HPDE6-E6E7 (cell line): ENCODE measurements at regions not wholly inside any gene's neighbourhood (a gene's known extent, or its start where the extent isn't known, plus 50 kb on each side); places are given as distances from the start of the nearest gene placed in this dataset.
"Not testable (repeated sequence)": the region's sequence is repeated elsewhere in the genome, so short reads cannot be mapped to it uniquely, and the experiment has no call there.

ENCODE experiments used
- DNase-seq: peaks from one replicate; pipeline ENCODE4 v3.0.0; 2011; ENCODE audit warnings: missing footprints; ENCODE audit errors: extremely low spot score

DNA sequence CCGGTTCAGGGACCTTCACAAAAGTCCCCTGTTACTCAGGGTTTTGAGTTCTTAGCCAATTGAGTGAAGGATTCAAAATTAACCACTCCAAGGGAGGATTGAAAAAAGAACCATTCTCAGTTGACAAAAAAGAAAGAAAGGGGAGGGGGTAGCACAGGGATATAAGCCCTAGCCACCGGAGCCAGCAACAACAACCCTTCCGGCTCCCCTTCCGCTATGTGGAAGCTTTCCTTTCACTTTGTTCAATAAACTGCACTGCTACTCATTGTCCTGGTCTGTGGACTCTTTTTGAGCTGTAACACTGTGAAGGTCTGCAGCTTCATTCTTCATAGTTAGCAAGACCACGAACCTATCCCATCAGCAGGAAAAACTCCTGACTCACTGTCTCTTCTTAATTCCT is 1488.1 kb upstream of the PRR20A start:
- DNase-seq, result no peak

DNA sequence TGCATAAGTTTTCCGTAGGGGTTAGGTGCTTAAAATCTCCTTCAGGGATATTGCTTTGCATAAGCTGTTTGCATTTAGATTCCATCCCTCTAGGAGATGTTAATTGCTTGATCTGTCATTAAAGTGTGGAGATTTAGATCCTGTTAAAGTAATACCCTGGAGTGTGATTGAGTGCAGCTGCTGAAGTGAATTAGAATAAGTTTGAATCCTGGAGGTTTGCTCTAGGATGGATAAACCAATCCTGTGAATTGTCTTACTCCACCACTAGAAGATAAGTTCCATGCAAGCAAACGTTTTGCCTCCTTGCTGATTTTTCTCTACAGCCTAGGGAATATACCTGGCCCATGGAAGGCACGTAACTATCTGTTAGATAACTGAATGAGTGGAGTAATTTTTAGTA is 1487.2 kb upstream of the PRR20A start:
- no peak for DNase-seq

- DNase-seq, result no peak
These were observed 1486.5 kb upstream of the PRR20A start for GRCh38 chr13:55654243-55654642.

DNA sequence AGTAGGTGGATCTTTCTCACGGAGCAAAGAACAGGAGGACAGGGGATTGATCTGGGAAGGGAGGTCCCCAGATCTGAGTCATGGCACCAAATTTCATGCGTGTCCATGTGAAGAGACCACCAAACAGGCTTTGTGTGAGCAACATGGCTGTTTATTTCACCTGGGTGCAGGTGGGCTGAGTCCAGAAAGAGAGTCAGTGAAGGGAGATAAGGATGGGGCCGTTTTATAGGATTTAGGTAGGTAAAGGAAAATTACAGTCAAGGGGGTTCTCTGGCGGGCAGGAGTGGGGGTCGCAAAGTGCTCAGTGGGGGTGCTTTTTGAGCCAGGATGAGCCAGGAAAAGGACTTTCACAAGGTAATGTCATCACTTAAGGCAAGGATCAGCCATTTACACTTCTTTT is 1480.5 kb upstream of the PRR20A start:
- DNase-seq, result not testable (repeated sequence)

- DNase-seq, result no peak
These were observed 1479.9 kb upstream of the PRR20A start for GRCh38 chr13:55660851-55661250.

DNA sequence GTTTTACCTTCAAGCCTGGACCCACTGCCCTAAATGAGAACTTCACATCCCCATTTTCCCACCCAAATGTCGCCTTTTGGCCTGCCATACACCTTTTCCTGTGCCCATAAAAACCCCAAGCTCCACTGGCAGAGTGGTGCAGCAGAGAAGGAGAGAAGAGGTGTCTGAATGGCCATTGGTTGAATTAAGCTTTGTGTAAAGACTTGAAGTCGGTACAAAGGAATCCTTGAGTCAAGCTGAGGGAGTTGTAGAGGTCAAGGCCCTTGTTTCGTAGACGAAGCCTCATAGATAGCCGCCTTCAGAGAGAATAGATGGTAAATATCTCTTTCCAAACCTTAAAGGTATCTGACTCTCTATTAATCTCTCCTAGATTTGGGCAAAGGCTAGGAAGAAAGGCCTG is 1479.2 kb upstream of the PRR20A start:
- DNase-seq, result no peak

DNA sequence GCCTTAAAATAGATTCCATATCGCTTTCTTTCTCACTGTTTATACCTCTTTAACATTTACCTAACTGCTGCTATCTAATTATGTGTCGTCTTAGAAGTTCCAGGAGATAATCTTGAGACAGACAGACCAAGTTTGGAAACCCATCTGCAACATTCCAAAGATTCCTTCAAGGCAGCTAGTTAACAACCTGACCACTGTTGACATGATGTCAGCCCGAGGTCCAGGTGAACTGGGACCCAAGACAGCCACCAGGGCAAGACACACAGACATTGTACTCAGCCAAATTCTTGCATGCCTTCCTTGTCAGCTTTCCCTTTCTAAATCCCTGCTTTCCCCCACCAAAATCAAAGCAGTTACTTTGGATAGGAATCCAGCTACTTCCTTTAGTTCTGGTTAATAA is 1476.5 kb upstream of the PRR20A start:
- no peak for DNase-seq

- no peak for DNase-seq
These were observed 1471.7 kb upstream of the PRR20A start for GRCh38 chr13:55669051-55669450.

DNA sequence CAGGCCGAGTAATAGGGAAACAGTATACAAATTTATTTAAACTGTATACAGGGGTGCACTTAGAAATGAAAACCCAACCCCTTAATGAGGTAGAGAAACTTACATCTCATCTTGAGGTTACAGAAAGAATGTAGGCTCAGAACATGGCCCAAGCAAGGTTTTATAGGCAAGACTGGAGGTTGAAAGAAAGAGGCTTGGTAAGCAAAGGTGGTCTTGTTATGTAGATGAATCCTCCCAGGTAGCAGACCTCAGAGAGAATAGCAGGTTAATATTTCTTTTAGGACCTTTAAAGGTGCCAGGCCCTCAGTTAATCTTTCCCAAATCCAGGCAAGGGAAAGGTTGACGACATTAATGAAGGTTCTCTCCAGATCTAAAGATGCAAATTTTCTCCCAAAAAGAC is 1466.8 kb upstream of the PRR20A start:
- no peak for DNase-seq

- DNase-seq, result no peak
These were observed 1457.9 kb upstream of the PRR20A start for GRCh38 chr13:55682776-55683175.

DNA sequence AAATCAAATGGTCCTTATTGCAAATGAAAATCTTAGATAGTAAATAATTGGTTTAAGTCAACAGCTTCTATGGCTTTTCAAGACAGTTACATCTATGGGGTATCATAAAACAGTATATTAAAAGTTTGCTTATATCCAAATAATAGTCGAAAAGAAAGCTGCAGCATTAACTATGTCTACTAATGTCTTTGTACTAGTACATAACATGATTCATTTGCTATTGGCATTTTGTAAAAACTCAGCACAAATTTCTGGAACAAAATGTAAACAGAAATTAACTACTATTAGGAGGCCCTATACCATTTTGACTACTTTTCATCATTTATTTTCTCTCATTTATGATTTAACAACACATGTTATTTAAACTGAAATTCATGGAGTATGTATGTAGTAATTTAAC is 1435.2 kb upstream of the PRR20A start:
- no peak for DNase-seq

- no peak for DNase-seq
These were observed 1434.7 kb upstream of the PRR20A start for GRCh38 chr13:55705971-55706370.

GRCh38 chr13:55714120-55714519 is 1426.6 kb upstream of the PRR20A start:
- DNase-seq, result no peak

DNA sequence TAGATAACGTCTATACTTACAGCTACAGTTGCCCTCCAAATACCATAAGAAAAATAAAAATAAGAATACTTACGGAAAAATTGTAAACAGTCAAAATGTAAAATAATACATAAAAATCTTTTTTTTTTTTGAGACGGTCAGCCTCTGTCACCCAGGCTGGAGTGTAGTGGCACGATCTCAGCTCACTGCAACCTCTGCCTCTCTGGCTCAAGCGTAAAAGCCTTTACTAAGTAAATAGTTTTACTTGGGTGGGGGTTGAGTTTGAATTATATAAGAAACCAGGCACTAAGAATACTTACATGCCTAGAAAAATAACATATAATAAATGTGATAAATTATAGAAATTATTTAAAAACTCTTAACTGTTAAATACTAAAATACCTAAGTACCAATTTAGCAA is 1413.0 kb upstream of the PRR20A start:
- DNase-seq, result no peak

- DNase-seq, result no peak
These were observed 1412.5 kb upstream of the PRR20A start for GRCh38 chr13:55728247-55728646.

GRCh38 chr13:55745828-55746227 is 1394.9 kb upstream of the PRR20A start:
- no peak for DNase-seq

DNA sequence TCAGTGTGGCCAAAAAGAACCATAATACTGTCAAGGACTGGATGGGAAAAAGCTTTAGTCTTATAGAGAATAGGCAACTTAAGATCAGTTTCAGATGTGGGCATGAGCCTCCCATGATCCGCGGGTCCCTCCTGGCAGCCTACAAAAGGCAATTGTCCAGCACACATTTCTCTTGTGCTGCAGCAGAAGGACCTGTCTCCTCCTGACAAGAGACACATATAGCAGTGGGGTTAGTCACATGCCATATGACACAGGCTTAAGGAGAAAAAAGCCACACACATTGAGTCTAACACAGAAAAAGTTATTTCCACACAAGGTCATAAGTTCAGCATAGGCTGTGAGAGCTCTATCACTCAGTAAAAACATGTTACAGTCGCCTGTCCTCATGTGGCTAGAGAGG is 1378.7 kb upstream of the PRR20A start:
- DNase-seq, result no peak

DNA sequence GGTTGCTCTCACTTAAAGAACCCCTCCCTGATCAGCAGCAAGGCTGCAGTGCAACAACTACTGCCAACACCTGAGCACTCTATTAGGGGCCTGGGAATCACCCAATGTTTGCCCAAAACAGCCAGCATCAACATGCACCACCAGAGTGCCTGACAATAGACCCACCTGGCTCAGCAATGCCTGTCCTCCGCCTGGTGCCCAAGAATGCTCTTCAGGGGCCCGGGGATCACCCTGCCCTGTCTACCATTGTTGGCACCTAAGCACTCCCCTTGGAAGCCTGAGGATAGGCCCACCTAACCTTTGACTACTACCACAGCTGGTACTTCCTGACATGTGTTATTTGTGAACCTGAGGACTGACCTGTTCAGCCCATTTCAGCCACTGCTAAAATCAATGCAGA is 1363.1 kb upstream of the PRR20A start:
- no peak for DNase-seq

DNA sequence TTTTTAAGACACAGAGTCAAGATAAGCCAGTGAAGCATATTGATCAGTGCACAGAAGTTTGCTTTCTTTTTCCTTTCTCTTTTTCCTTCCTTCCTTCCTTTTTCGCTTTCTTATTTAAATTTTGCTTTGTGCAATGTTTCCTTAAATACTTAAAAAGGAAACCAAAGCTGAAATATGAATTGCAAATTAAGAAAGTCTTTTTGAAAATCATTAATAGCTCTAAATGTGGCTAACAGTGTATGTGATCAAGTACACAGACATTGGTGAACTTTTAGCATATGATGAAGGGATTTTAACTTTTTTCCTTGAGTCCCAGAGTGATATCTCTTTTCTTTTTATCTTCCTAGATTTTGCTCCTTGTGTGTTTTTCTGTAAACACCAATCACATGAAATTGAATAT is 1356.9 kb upstream of the PRR20A start:
- DNase-seq, result no peak

DNA sequence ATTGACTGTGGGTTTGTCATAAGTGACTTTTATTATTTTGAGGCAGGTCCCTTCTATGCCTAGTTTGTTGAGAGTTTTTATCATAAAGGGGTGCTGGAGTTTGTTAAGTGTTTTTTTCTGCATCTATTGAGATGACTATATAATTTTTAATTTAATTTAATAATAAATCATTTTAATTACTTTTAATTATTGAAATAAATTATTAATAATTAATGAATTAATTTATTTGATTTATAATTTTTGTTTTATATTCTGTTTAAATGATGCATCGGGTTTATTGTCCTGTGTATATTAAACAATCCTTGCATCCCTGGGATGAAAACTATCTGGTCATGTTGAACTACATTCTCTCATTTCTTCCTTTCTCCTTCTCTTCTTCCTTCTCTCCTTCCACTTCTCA is 1352.2 kb upstream of the PRR20A start:
- DNase-seq, result no peak

- no peak for DNase-seq
These were observed 1348.0 kb upstream of the PRR20A start for GRCh38 chr13:55792544-55793193.

DNA sequence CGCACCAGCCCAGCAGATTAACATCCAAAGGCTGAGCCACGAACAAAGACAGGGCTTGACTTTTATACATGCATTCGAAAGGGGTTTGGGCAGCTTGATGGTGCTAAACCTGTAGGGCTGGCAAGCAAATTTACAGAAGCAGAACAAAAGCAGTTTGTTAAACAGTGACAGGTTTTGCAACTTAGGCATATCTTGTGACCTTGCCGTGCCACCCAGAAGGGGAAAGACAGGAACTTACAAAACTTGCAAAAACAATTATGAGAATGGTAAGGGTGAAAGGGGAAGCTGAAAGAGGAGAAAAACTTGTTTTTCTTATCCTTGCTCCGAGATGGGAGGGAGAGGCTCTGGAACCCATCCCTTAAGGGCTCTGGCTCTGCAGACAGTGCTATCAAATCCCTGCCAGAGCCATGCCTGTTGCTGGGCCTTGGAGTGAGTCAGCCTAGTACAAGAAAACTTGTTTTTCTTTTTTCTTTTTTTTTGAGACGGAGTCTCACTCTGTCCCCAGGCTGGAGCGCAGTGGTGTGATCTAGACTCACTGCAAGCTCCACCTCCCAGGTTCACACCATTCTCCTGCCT is 1325.2 kb upstream of the PRR20A start:
- no peak for DNase-seq

DNA sequence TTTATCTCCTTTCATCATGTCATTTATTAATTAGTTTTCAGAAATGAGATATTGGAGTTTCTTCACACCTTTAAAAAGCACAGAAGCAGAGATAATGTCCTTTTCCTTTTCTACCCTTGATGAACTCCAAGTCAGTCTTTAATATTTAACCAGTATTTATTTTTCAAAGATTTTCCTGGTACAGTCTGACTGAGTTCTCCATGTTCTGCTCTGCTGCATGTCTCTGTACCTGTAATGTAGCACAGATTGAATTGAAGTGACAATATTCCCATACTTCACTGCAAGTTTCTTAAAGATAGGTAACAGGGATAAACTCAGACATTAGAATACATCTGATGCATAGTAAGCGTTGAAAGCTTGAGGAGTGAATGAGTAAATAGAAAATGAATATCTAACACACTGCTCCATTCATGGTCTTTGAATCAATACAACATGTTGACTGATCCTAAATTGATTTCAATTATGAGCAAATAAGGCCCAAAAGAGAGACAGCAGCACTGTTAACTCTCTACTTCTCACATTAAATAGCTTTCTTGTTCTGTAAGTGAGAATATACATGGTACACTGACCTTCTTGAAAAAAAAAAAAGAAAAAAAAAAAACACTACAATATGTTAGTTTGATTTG is 1323.6 kb upstream of the PRR20A start:
- no peak for DNase-seq

DNA sequence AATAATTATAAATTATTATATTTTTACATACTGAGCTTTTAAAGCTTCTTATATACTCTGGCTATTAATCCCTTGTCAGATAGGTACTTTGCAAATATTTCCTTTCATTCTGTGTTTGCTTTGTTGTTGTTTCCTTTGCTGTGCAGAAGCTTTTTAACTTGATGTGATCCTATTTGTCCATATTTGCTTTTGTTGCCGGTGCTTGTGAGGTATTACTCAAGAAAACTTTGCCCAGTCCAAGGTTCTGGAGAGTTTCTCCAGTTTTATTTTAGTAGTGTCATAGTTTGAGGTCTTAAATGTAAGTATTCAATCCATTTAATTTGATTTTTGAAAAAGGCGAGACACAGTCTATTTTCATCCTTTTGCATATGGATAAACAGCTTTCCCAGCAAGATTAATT is 1319.9 kb upstream of the PRR20A start:
- DNase-seq, result no peak
